CD4-positive, alpha-beta T cell (primary cell): ENCODE measurements at regions not wholly inside any gene's neighbourhood (a gene's known extent, or its start where the extent isn't known, plus 50 kb on each side); places are given as distances from the start of the nearest gene placed in this dataset.

Experiments
- ATAC-seq: fragments of 200-7000 bp; cut with Tn5 transposase; one replicate; pipeline ENCODE4 v1.10.0; 2022; ENCODE audit warnings: mild to moderate bottlenecking; ENCODE audit not compliant: poor library complexity
- CTCF ChIA-PET: fragments of 350-600 bp; sonication (Branson Sonifier 250); formaldehyde crosslinking; loops from one replicate; lab custom pipeline; 2021; ENCODE audit warnings: antibody characterized with exemption, inconsistent platforms; lab: Charles Lee
- POLR2A ChIA-PET: fragments of 350-600 bp; sonication (Branson Sonifier 250); formaldehyde crosslinking; loops from one replicate; lab custom pipeline; 2021; ENCODE audit warnings: antibody characterized with exemption, inconsistent platforms; lab: Charles Lee
- DNase-seq, 14 experiments: peaks; one replicate each; pipeline ENCODE4 v3.0.0-alpha.2; 2013 to 2020; ENCODE audit warnings: mixed read lengths in 2 of 14
- H3K27ac ChIP-seq, 2 donors: one replicate each; pipeline versions ENCODE4 v1.5.1 to v1.7.0; 2013; ENCODE audit warnings: low read length in 2 of 2, low read depth in 1 of 2, mild to moderate bottlenecking in 1 of 2
- H3K27me3 ChIP-seq, 2 experiments: 1 replicate in 1 of 2; 2 replicates in 1 of 2; pipeline versions ENCODE4 v1.6.1 to v1.7.0; 2013; ENCODE audit warnings: low read length in 2 of 2, control low read depth in 1 of 2, mild to moderate bottlenecking in 1 of 2, moderate library complexity in 1 of 2; ENCODE audit not compliant: insufficient read depth in 2 of 2, control insufficient read depth in 1 of 2
- H3K36me3 ChIP-seq: one replicate; pipeline ENCODE4 v1.6.1; 2013; ENCODE audit warnings: low read length, control low read depth; ENCODE audit not compliant: insufficient read depth
- H3K4me1 ChIP-seq: one replicate; pipeline ENCODE4 v1.6.1; 2013; ENCODE audit warnings: low read length, control low read depth; ENCODE audit not compliant: insufficient read depth
- H3K4me3 ChIP-seq: one replicate; pipeline ENCODE4 v1.5.1; 2013; ENCODE audit warnings: mild to moderate bottlenecking, low read length, moderate library complexity
- H3K9me3 ChIP-seq, 2 experiments: 1 replicate in 1 of 2; 2 replicates in 1 of 2; pipeline versions ENCODE4 v1.6.1 to v1.7.0; 2013; ENCODE audit warnings: low read length in 2 of 2, mild to moderate bottlenecking in 2 of 2, control low read depth in 1 of 2, moderate library complexity in 1 of 2; ENCODE audit not compliant: control insufficient read depth in 1 of 2, insufficient read depth in 1 of 2
- H3K27ac Mint-ChIP-seq: one replicate; pipeline ENCODE4 v1.8.0; 2020; ENCODE audit warnings: mixed read lengths
- H3K27me3 Mint-ChIP-seq: one replicate; pipeline ENCODE4 v1.8.0; 2021; ENCODE audit warnings: mixed read lengths
- H3K36me3 Mint-ChIP-seq: one replicate; pipeline ENCODE4 v1.8.0; 2021; ENCODE audit warnings: low read depth, mixed read lengths
- H3K4me1 Mint-ChIP-seq: one replicate; pipeline ENCODE4 v1.8.0; 2021; ENCODE audit warnings: low read depth, mixed read lengths
- H3K4me3 Mint-ChIP-seq: one replicate; pipeline ENCODE4 v1.8.0; 2020; ENCODE audit warnings: mild to moderate bottlenecking, mixed read lengths
- H3K9me3 Mint-ChIP-seq: one replicate; pipeline ENCODE4 v1.8.0; 2020; ENCODE audit warnings: mixed read lengths
- intact Hi-C, 2 experiments: fragments of 100-400 bp; cut with DNase I in 1 of 2; cut with micrococcal nuclease in 1 of 2; formaldehyde crosslinking; loops; one replicate each; pipeline versions ENCODE4 v1.15.1 to v1.9.0; 2023 to 2025; cut with DNase I, micrococcal nuclease
- TF ChIP-seq, protein P1 (sequence below): fragments of 200-600 bp; IDR thresholded peaks from one replicate; pipeline ENCODE4 v1.8.0; 2022; ENCODE audit warnings: antibody characterized with exemption, mild to moderate bottlenecking

DNA sequence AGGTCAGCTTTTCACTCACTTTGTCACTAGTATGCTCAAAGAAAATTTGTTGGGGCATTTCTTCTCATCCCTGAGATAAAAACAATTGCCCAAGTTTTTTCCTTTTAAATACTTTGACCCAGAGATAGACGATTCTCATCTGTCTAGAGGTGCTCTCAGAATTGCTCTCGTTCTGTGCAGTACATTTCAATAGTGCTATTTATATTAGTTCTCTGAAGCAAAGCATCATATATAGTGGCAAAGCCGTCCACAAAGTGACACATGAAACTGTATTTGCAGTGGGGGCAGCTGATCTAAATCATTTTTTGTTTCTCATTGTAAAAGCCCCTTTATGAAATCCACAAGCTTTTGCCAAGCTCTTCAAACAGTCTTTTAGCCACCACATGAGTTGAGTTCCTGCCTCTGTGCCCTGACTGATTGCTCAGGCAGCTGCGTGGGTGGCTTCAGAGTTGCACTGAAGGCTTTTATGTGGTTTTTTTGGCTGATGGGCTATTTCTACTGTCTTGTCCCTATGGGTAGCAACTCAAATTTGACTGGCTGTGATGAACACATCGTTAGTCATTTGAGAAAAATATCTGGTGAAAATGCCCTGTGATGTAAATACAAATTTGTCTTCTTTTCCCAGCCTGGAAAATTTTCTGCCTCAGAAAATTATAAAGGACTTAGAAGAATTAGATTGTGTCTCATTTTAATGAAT is 119.1 kb upstream of the OTUD4 start:
- TF ChIP-seq, protein P1, sequence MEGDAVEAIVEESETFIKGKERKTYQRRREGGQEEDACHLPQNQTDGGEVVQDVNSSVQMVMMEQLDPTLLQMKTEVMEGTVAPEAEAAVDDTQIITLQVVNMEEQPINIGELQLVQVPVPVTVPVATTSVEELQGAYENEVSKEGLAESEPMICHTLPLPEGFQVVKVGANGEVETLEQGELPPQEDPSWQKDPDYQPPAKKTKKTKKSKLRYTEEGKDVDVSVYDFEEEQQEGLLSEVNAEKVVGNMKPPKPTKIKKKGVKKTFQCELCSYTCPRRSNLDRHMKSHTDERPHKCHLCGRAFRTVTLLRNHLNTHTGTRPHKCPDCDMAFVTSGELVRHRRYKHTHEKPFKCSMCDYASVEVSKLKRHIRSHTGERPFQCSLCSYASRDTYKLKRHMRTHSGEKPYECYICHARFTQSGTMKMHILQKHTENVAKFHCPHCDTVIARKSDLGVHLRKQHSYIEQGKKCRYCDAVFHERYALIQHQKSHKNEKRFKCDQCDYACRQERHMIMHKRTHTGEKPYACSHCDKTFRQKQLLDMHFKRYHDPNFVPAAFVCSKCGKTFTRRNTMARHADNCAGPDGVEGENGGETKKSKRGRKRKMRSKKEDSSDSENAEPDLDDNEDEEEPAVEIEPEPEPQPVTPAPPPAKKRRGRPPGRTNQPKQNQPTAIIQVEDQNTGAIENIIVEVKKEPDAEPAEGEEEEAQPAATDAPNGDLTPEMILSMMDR, result no peak
- Mint-ChIP-seq H3K36me3 (no peaks in the 10 kb centered on the region), H3K27me3 (peaks cover 6% of the 10 kb centered on the region), H3K9me3 (no peaks in the 10 kb centered on the region), H3K4me3 (no peak overlapping the region), H3K27ac (no peak overlapping the region), H3K4me1 (peaks cover 17% of the 10 kb centered on the region)
- no peak overlapping the region for H3K27ac ChIP-seq
- ATAC-seq (peak; percentile 44), DNase-seq (peak in 5 of 14 experiments; percentile 1 to 29 (median 15))
- peaks cover 0 to 3% of the 10 kb centered on the region in 2 experiments for H3K27me3 ChIP-seq
- H3K36me3 ChIP-seq, result no peaks in the 10 kb centered on the region
- no peak overlapping the region for H3K4me3 ChIP-seq
- peaks cover 4% of the 10 kb centered on the region for H3K4me1 ChIP-seq
- intact Hi-C loops, result no loop called here
- ChIA-PET CTCF (no interaction called here), POLR2A (no interaction called here)
- H3K9me3 ChIP-seq, result no peaks in the 10 kb centered on the region

DNA sequence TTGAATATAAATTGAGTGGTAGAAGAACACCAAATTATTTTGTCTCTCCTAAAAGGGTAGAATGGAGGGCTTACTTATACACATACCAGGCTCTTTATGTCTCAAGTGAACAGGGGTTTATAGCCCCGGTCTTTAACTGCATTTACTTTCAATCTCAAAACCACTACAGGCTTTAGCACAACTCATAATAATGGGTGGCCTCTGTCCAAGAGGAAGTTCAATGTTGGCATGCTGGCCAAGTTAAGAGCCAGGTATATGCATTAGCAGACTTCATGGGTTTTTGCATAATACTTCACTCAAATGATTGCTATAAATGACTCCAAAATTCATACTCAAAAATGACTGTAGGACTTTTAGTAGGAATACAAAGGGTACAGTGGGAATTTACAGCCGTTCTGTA is 118.5 kb upstream of the OTUD4 start:
- no peaks in the 10 kb centered on the region for H3K9me3 ChIP-seq
- CTCF ChIA-PET, result no interaction called here
- no peak overlapping the region for H3K27ac ChIP-seq
- no peaks in the 10 kb centered on the region for H3K36me3 Mint-ChIP-seq
- peaks cover 17% of the 10 kb centered on the region for H3K4me1 Mint-ChIP-seq
- H3K27me3 ChIP-seq, result peaks cover 0 to 3% of the 10 kb centered on the region in 2 experiments
- no peak for ATAC-seq
- intact Hi-C loops, result no loop called here
- H3K27ac Mint-ChIP-seq, result no peak overlapping the region
- H3K27me3 Mint-ChIP-seq, result peaks cover 9% of the 10 kb centered on the region
- no peaks in the 10 kb centered on the region for H3K36me3 ChIP-seq
- no peaks in the 10 kb centered on the region for H3K9me3 Mint-ChIP-seq
- DNase-seq, result no peak
- no peak overlapping the region for H3K4me3 Mint-ChIP-seq
- peaks cover 4% of the 10 kb centered on the region for H3K4me1 ChIP-seq
- no peak overlapping the region for H3K4me3 ChIP-seq
- TF ChIP-seq, protein P1, result no peak
- POLR2A ChIA-PET, result no interaction called here

DNA sequence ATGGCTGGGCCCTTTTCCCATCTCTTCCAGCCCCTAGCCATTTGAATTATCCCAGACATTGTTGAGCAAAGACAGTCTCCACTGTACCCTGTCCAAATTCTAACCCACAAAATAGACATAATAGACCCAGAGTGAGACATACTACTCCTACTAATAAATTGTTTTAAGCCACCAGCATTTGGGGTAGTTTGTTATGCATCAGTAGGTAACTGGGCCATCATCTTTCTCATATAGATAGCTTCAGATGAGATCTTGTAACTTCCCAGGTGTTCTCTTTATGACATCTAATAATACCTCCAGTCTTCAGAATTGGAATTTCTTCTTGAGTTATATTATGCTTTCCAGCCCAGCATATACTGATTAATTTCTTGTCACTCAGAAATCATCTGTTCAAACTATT is 117.2 kb upstream of the OTUD4 start:
- H3K9me3 ChIP-seq, result no peaks in the 10 kb centered on the region
- H3K36me3 Mint-ChIP-seq, result no peaks in the 10 kb centered on the region
- no peak overlapping the region for H3K4me3 ChIP-seq
- peaks cover 17% of the 10 kb centered on the region for H3K4me1 Mint-ChIP-seq
- H3K4me1 ChIP-seq, result peaks cover 4% of the 10 kb centered on the region
- TF ChIP-seq, protein P1, result no peak
- H3K27me3 ChIP-seq, result peaks cover 0 to 3% of the 10 kb centered on the region in 2 experiments
- no peak overlapping the region for H3K27ac ChIP-seq
- ATAC-seq (no peak), DNase-seq (no peak)
- no peak overlapping the region for H3K27ac Mint-ChIP-seq
- H3K27me3 Mint-ChIP-seq, result peaks cover 12% of the 10 kb centered on the region
- no peaks in the 10 kb centered on the region for H3K36me3 ChIP-seq
- POLR2A ChIA-PET, result no interaction called here
- intact Hi-C loops, result no loop called here
- no peak overlapping the region for H3K4me3 Mint-ChIP-seq
- CTCF ChIA-PET, result no interaction called here
- no peaks in the 10 kb centered on the region for H3K9me3 Mint-ChIP-seq
